GM19468 (cell line): ENCODE measurements at regions not wholly inside any gene's neighbourhood (a gene's known extent, or its start where the extent isn't known, plus 50 kb on each side); places are given as distances from the start of the nearest gene placed in this dataset.

Source experiments
- ATAC-seq: cut with Tn5 transposase; IDR thresholded peaks from one replicate; pipeline ENCODE4 v1.9.1; 2021; ENCODE audit warnings: mild to moderate bottlenecking, moderate library complexity, moderate number of reproducible peaks; ENCODE audit not compliant: unreplicated experiment; ENCODE audit errors: extremely low read depth

DNA sequence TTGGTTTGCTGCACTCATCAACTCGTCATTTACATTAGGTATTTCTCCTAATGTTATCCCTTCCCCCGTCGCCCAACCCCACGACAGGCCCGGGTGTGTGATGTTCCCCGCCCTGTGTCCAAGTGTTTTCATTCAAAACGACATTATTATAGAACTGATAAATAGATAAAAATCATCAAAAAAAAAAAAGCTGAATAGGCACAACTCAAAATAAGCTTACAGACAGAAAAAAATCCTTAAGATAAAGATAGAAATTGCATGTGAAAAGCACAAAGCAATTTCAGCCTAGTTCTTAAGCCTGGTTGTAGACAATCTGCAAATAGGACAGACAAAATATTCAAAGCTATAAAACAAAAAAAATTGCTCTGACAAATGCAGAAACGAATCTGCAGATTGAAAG is 142.9 kb upstream of the LNX1 start:
- ATAC-seq, result no peak

DNA sequence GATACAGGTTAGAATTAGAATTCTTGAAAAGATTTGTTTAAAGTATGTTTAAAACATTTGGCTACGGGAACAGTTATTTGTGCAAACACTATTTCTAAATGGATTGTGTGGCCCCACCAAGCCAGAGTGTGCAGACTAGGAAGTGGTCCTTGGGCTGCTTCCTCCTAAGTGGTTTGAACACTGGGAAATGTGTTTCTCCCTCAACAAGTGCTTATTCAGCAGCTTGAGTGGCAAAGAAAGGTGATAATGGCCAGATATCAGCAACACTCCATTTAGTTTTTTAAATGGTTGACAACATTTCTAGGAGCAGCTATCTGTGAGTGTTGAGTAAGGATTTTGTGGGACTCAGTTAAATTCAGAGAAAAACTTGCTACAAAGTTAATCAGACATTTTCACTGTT is 141.4 kb upstream of the LNX1 start:
- no peak for ATAC-seq

DNA sequence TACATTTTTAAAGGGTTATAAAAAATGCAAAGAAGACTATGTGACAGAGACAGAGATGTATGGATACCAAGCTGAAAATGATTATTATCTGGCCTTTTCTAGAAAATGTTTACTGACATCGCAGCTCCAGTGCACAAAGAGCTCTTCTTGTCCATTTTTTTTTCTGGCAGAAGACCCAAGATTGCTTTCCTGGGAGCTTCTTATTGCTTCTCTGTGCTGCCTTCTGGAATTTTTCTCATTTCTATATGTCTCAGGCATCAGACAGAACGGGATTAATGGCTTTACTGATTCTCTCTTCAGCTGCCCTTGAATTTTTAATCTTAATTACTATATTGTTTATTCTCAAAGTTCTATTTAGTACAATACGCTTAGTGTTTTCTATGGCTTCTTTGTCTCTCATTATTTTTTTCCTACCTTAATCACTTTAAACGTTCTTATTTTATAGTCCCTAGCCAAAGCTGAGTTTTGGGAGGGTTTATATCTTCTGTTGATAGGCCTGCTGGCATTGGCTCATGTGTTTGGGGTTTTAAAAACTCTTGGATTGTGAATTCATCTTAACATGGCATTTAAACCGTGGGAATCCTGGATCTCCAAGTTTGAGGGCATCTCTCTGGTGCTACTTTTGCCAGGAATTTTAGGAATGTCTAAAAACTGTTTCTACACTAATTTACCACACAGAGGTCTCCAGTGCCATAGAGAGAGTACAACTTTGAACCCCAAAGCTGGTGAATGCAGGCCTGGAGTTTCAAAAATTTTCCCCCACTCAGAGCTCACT is 138.9 kb upstream of the LNX1 start:
- ATAC-seq, result no peak

DNA sequence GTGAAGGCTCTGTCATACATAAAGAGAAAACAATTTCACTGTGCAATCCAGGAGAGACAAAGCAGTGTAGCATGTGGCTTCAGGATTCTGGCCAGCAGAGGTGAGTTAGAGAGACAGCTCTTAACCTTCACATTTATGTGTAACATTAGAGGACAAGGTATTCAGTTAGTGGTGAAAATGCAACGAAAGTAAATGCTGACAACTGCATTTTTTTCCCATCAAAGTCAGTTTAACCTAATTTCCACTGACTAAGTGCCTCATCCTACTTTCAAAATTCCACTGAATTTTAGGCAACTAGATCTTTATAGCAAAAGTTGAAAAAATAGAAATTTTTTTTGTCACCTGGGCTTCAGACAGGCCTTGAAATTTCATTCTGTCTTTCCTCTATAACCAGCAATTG is 130.8 kb upstream of the LNX1 start:
- ATAC-seq, result no peak

DNA sequence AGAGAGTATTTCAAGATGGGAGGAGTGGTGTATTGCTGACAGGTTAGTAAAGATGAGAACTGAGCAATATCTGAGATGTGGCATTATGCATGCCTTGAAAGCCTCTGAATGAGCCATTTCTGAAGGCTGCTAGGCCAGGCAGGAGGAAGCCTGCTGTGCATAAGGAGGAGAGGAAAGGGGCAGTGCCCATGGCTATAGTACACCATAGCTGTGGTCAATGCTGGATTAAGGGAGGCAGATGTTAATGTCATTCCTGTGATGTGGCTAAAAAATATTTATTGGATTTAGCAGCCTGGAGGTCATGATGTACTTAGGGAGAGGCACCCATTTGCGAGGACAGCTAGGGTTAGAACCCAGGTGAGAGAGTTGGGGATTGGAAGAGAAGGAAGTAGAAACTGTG is 130.0 kb upstream of the LNX1 start:
- no peak for ATAC-seq

DNA sequence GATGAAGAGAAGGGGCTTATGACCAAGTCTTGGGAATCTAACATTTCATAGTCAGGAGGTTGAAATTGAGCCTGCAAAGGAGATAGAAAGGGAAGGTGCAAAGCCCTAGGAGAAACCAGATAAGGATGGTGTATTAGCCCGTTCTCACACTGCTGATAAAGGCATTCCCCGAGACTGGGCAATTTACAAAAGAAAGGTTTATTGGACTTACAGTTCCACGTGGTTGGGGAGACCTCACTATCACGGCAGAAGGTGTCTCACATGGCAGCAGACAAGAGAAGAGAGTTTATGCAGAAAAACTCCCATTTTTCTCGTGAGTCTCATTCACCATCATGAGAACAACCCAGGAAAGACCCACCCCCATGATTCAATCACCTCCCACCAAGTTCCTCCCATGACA is 129.5 kb upstream of the LNX1 start:
- ATAC-seq, result no peak

DNA sequence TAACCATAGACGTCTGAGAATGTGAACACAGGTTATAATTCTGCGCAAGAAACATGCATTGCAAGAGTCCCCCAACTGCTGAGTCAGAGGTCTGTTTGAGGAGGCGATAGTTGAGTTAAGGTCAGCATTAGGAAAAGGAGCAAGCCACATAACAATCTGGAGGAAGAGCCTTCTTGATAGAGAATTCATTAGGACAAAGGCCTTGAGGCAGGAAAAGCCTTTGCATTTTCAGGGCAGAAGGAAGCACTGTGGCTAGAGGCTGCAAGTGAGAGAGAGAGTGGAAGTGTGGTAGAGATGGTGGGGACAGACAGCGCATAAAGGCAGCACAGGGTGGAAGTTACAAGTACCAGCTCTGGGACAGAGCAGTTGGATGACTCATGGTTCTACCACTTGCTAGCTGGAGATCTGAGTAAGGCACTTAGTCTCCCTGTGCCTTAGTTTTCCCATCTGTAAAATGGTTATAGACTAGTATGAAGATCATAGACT is 125.8 kb upstream of the LNX1 start:
- no peak for ATAC-seq

DNA sequence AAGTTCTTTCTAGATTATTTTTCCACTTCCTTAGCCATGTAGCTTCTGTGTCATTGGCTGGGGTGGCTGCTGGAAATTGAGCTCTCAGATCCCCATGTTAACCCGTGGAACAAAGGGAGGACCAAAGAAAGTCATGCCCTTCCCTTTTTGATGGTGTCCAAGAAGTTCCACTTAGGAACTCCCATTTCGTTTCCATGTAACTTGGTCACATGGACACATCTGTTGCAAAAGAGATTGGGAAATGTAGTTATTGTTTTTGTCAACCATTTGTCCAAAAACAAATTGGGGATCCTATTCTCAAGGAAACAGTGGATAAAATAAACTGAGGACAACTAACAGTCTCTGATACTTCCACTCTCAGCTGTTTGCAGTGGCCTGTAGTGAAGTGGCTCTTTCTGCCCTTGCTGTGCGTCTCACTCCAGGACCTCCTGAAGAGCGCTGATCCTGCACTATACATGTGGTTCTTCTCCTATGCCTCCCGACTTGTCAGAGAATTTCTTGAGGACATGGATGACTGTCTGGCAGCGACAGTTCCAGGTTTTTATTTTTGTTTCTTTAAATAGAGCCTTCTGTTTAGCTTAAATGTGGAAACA is 125.3 kb upstream of the LNX1 start:
- ATAC-seq, result no peak

DNA sequence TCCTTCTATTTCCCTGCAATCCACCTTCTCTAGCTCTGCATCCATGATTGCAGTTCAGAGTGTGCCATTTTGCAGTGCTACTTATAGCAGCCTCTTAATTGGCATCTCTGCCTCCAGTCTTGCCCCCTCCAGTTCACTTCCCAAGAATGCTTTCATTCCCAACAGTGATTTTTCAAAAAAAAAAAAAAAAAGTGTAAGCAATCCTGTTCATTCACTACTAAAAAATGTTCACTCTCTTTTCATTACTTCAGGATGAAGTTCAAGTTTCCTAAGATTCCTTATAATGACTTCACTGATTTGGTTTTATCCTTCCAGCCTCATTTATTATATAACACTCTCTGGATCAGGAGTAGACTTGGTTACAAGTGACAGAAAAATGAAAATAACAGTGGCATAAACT is 124.7 kb upstream of the LNX1 start:
- no peak for ATAC-seq

DNA sequence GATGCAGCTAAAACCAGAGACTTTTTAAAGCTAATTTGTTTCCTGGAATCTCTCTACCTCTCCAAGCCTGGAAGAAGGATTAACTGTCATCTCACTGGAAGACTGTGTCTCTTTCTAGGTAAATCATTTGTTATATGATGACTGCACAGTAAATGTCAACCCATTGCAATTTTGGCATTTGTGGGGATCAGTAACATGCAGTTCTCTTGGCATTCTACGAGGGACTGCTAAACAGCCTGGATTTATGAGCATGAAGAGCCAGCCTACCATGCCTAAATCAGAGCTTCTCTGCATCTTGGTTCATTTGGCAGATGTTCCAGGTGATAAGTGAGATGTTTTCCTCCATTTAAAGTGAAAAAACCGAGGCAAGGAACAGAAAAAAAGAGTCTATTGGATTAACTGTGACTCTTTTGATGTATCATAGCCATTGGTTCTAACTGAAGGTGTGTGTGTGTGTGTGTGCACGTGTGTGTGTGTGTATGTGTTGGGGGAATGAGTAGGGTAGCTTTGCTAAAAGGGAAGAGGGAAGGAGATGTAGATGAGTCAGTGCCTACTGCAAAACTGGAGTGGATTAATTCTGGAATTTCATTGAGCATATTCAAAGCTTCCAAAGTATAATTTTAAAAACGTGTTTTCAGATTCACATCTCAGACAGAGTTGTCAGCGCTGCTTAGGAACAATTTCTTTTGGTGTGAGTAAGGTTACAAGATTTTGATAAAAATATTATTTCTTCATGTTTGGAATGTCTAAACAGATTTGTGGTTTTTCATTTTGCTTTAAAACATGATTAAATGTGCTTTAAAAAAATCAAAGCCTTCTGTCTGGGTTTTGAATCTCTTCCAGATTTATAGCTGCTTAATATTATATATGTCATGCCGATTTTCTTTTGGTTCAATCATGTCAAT is 123.2 kb upstream of the LNX1 start:
- no peak for ATAC-seq

DNA sequence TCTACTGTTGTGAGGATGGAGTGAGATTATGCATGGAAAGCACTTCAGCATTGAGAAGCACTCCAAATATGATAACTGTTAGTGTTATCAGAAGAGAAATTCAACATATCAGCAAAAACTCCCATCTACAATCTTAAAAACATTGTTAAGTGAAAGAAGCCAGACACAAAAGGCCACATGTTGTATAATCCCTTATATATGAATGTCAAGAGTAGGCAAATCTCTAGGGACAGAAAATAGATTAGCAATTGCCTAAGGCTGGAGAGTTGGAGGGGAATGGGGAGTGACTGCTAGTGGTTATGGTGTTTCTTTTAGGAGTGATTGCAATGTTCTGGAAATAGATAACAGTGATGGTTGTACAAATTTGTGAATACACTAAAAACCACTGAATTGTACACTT is 122.5 kb upstream of the LNX1 start:
- ATAC-seq, result no peak

DNA sequence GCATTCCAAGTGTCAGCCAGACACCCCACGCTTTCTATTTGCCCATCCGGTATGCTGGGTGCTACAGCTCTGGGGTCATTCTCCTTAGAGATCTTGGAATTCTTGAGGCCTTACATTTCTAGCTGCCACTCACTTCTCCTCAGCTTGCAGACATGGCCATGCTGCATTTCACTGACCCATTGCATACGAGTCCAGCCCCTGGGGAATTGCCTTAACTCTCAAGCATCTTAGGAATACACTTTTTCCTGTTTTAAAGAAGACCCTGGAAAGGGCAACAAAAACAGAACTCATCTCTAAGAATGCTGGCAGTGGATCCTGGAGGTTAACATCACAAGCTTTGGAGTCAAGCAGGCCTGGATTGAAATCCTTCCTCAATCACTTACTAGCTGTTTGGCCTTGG is 122.0 kb upstream of the LNX1 start:
- no peak for ATAC-seq

DNA sequence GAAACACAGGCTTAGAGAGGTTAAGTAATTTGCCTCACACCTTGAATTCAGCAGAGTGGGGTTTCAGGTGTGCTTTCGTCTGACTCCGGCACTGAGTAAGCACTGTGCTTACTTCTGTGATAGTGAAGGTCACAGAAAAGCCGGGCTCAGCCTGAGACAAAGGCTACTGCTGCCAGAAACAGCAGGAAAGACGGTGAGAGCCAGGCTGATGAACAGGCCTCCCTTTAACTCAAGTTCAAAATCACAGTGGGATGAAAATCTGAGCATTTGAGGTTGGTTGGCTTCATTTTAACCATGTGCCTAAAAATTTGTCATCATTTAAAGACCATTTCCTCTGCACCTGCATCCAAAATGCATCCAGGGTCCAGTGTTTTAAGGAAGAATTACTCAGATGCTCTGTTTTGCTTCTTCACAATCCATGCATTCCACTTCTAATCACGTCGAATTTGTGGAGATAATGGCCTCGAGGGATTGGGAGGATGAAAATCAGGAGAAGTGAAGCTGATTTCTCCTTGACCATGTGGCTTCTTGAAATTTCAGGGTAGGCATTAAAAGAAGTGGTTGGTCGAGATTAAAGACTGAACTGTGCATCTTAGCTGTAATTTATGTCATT is 121.2 kb upstream of the LNX1 start:
- no peak for ATAC-seq

DNA sequence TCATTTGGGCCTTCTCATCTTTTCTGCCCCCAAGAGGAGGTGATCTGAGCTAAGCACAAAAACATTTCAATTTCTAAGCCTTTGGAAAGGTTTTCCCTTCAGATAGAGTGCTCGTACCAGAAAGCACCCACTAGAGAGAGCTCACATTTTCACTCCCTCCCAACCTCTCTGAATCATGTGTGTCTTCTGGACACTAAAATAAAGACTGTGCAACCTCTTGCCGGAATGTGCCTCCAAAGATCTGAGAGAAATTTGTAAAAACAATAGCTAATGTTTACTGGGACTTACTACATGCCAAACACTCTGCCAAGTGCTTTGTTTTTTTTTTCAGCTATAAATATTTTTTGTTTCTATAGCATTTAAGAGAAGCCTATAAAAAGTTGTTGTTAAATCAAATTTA is 120.6 kb upstream of the LNX1 start:
- no peak for ATAC-seq

DNA sequence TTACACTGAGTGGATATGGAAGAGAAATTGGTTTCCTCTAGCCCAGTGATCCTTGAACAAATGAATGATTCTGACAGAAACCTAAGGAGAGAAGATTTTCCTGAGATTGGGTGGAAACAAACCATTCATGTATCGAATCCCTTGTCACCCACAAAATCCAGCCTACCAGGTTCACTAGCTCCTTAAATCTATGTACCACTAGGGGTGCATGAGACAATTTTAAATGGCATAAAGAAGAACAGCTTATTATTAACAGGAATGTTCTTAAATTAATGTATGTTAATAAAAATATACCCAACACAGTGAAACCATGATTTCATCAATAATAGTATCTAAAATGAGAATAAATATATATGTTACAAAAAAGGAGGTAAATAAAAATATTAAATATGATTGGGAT is 118.4 kb upstream of the LNX1 start:
- ATAC-seq, result no peak

DNA sequence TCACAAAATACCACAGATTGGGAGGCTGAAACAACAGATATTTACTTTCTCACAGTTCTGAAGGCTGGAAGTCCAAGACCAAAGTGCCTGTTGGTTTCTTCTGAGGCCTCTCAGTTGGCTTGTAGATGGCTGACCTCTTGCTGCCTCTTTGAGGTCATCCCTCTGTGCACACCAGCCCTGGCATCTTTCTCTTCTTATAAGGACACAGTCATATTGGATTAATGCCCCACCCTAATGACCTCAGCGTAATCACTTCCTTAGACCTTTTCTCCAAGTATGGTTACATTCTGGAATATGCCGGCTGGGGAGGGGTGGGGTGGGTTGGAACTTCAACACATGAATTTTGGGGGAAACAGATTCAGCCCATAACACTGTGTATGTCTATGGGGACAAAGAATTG is 116.2 kb upstream of the LNX1 start:
- no peak for ATAC-seq

DNA sequence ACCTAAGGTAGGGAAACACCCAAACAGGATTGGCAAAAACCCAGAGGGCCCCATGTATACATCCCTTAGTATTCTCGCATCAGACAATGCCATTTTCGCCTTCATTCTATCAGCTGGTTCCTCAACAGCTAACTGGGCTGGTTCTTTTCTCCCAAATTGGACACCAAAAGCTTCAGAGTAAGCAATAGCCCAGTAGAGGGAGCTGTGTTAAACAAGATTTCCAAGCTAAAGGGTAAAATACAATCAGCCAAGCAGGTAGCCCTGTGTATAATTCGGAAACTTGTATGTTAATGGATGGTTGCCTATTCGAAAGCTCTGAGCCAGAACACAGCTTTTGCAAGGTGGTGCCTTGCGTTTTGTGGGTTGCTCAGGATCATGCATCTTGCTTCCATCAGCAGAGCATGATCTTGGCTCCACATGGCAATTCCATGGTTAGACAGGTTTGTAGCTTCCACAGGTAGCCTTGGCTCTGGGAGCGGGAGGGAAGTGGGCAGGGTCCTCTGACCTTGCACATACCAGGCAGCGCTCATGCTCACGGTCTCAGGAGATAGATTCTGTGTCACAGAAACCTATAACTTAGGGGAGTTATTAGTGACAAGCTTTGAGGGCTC is 115.2 kb upstream of the LNX1 start:
- ATAC-seq, result no peak

DNA sequence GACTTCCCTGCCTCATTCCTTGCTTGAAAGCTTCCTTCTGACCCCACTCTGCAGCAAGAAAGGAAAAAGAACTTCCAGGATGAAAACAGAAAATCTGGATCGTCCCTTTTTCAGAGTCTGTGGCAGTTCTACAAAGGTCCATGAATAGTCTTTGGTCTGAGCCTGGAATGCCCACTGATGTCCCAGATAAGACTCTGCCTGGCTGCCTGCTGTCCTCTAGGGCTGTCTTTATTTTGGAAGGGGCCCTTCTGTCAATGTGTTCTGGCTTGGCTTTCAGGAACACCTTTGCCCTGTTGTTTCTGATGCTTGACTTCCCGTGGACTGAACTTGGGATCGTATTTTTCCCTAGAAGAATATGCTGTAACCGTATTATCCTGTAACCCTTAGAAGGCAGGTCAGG is 114.7 kb upstream of the LNX1 start:
- ATAC-seq, result no peak

DNA sequence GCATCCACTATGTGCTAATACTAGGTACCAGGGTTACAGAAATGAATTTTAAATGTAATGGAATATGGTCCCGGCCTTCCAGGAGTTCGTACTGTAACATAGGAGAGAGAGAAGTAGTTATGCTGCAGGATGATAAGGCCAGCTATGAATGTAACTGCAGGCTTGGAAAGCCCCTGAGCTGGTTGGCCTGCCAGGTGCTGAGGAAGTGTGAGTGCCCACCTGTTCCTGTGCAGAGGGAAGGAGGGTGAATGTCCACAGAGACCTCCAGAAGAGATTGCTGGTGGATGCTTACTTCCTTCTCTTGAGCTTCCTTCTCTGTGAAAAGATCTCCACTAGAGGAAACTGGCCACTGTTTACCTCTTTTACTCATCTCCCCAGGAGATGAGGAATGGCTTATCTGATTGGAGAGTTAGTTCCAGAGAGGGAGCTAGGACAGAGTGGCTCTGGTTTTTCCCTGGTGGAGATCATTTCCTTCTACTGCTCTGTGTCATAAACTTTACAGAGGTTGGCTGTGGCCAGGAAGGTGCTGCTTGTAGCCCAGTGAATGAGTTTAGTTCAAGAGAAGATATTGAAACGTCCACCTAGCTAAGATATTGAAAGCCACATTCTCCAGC is 114.0 kb upstream of the LNX1 start:
- ATAC-seq, result no peak

DNA sequence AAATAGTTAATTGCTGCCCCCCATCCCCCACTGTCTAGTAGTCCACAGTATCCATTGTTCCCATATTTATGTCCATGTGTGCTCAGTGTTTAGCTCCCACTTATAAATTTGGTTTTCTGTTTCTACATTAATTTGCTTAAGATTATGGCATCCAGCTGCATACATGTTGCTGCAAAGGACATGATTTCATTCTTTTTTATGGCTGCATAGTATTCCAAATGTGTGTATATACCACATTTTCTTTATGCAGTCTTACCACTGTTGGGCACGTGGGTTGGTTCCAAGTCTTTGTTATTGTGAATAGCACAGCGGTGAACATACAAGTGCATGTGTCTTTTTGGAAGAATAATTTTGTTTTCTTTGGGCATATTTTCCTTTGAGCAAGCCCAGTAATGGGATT is 113.0 kb upstream of the LNX1 start:
- no peak for ATAC-seq
